Activated naive CD8-positive, alpha-beta T cell treated with anti-CD3 and anti-CD28 coated beads, Interleukin-2, amount 10 ng/mL, durations not matched to agents 7 days and 5 days (primary cell): ENCODE measurements at regions not wholly inside any gene's neighbourhood (a gene's known extent, or its start where the extent isn't known, plus 50 kb on each side); places are given as distances from the start of the nearest gene placed in this dataset.
"Not testable (repeated sequence)": the region's sequence is repeated elsewhere in the genome, so short reads cannot be mapped to it uniquely, and the experiment has no call there.

ENCODE experiments used
- ATAC-seq: fragments of 150-1000 bp; cut with Tn5 transposase; one replicate; pipeline ENCODE4 v1.10.0; 2021; ENCODE audit warnings: low read depth, moderate library complexity
- POLR2A ChIA-PET: fragments of 350-600 bp; sonication (Branson Sonifier 250); formaldehyde crosslinking; loops from one replicate; lab custom pipeline; 2021; ENCODE audit warnings: antibody characterized with exemption; lab: Charles Lee
- DNase-seq: peaks from one replicate; pipeline ENCODE4 v3.0.0; 2021
- H3K27ac Mint-ChIP-seq: one replicate; pipeline ENCODE4 v1.8.0; 2022; ENCODE audit warnings: mild to moderate bottlenecking, mixed read lengths
- H3K27me3 Mint-ChIP-seq: one replicate; pipeline ENCODE4 v1.8.0; 2022; ENCODE audit warnings: mild to moderate bottlenecking, moderate library complexity, mixed read lengths
- H3K36me3 Mint-ChIP-seq: one replicate; pipeline ENCODE4 v1.8.0; 2021; ENCODE audit warnings: mild to moderate bottlenecking, mixed read lengths
- H3K4me1 Mint-ChIP-seq: one replicate; pipeline ENCODE4 v1.8.0; 2021; ENCODE audit warnings: mixed read lengths
- H3K4me3 Mint-ChIP-seq: one replicate; pipeline ENCODE4 v1.8.0; 2022; ENCODE audit warnings: mild to moderate bottlenecking, moderate library complexity, mixed read lengths
- H3K9me3 Mint-ChIP-seq: one replicate; pipeline ENCODE4 v1.8.0; 2021; ENCODE audit warnings: mixed read lengths

DNA sequence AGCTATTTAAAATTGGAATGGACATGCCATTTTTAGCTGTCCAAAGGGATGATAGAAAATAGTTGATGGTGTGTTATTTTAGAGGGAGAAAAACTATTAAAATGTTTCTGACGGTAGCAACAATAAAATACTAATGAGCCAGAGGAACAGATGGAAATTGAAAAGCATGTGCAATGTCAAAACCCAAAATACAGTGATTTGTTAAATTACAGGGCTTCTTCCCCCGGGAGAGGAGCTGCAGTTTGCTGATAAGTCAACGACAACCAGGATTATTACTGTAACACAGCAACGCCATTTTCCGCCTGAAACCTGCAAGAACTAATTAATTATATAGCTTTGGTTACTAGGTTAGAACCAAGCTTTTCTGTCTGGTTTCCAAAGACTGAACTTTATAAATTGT is 179.6 kb upstream of the SPTLC3 start:
- DNase-seq, result no peak
- no peak overlapping the region for H3K27ac Mint-ChIP-seq

DNA sequence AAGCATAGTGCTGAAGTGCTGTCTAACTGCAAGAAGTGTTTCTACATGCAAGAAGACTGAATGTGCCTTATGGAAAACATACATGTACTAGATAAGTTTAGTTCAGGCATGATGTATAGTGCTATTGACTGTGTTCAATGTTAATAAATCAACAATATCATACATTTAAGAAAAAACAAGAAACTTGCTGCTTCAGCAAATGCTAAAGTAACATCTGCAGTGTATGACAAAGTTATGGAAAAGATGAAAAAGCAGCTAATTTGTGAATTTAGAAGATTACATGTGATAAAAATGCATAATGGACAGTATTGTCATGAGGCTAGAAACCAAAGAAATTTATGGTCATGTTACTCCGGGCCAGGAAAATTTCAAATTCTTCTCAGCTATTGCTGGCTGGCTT is 174.9 kb upstream of the SPTLC3 start:
- Mint-ChIP-seq H3K4me1 (no peaks in the 10 kb centered on the region), H3K9me3 (no peaks in the 10 kb centered on the region), H3K4me3 (no peak overlapping the region), H3K36me3 (no peaks in the 10 kb centered on the region), H3K27ac (no peak overlapping the region), H3K27me3 (no peaks in the 10 kb centered on the region)
- DNase-seq (no peak), ATAC-seq (no peak)
- POLR2A ChIA-PET, result no interaction called here

More for the DNA sequence above, 179.6 kb upstream of the SPTLC3 start:
- no peak for ATAC-seq
- Mint-ChIP-seq H3K36me3 (no peaks in the 10 kb centered on the region), H3K4me3 (no peak overlapping the region), H3K27me3 (no peaks in the 10 kb centered on the region), H3K4me1 (no peaks in the 10 kb centered on the region), H3K9me3 (peaks cover 1% of the 10 kb centered on the region)
- POLR2A ChIA-PET, result no interaction called here

DNA sequence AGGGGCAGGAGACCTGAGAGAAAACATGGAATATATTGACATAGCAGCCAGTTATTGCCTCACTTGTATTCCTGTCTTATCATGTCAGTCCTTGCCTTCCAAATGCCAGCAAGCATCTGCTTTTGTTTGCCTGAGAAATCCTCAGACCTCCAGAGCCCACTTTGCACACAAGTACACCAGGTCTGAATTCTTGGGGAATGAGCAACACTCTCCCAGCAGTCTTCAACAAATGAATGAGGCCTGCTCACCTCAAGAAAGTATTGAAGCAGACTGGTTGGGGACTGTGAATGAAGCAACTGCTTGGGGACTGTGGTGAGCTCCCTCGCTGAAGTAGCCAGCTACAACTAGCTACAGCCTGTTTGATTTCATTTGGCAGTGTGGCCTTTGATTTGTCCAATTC is 172.8 kb upstream of the SPTLC3 start:
- H3K27ac Mint-ChIP-seq, result no peak overlapping the region
- no peak for ATAC-seq
- no peaks in the 10 kb centered on the region for H3K27me3 Mint-ChIP-seq
- no peaks in the 10 kb centered on the region for H3K4me1 Mint-ChIP-seq
- no peak for DNase-seq
- no peaks in the 10 kb centered on the region for H3K9me3 Mint-ChIP-seq
- no peaks in the 10 kb centered on the region for H3K36me3 Mint-ChIP-seq
- H3K4me3 Mint-ChIP-seq, result no peak overlapping the region
- POLR2A ChIA-PET, result no interaction called here

DNA sequence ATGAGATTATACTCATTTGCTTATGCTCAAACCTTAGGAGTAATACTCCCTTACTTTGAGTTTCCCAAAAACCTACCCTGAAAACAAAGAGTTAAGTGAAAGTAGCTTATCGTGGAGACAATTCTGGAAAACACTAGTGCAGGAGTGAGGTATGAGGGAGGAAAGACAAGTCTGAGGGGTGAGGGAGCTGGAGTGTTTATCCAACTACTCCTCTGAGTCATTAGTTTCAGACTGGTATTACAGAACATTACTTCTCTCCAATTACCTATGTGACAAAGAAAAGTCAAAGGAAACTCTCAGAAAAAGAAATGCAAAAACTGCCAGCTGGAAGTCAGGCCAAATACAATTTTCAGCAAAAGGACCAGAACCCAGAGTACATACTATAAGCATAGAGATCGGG is 171.1 kb upstream of the SPTLC3 start:
- ATAC-seq, result no peak
- H3K27ac Mint-ChIP-seq, result no peak overlapping the region
- H3K4me1 Mint-ChIP-seq, result no peaks in the 10 kb centered on the region
- no peaks in the 10 kb centered on the region for H3K36me3 Mint-ChIP-seq
- no peak for DNase-seq
- no peaks in the 10 kb centered on the region for H3K27me3 Mint-ChIP-seq
- no peak overlapping the region for H3K4me3 Mint-ChIP-seq
- H3K9me3 Mint-ChIP-seq, result no peaks in the 10 kb centered on the region
- POLR2A ChIA-PET, result no interaction called here

DNA sequence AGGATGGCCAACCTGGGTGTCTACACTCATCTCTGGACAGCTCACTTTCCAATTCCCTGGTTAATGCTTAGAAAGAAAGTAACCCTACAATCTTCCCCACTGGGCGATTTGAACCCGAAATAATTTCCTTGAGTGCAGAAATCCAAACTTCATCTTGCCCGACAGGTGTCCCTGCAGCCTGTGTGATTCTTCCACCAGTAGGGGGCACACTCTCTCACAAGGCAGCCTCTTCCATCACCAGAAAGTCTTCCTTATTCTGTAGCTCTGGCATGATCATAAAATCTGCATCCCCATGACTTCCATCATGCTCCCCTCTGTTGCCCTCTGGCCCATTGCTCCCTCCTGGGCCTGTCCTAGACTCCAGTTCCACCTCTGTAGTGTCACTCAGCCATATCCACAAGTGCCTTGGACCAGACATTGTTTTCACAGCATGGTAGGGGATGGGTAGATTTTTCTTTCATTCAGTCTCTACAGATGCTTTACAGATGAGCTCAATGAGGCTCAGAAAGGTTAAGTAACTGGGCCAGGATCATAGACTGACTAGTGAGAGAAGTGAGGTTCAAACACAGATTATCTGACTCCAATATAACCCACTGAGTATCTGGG is 170.4 kb upstream of the SPTLC3 start:
- ATAC-seq (no peak), DNase-seq (no peak)
- POLR2A ChIA-PET, result no interaction called here
- Mint-ChIP-seq H3K36me3 (no peaks in the 10 kb centered on the region), H3K27me3 (no peaks in the 10 kb centered on the region), H3K27ac (no peak overlapping the region), H3K4me1 (no peaks in the 10 kb centered on the region), H3K9me3 (no peaks in the 10 kb centered on the region), H3K4me3 (no peak overlapping the region)

DNA sequence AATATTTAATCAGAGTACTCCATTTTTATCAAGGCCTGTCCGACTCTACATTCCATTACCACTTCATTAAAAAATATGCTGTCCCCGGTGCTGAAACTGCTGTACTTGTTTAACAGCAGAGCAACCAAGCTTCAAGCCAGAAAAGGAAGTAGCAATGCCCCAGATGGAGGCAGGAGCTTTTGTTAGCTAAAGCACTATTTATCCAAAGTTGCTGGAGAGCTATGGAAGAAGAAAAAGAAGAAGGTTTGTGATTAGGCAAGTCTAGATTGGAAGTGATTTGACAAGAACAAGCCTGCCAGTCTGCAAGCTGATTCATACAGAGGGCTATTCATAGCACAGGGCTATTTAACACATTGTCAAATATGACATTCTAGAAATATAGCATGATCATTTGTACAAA is 160.9 kb upstream of the SPTLC3 start:
- DNase-seq (no peak), ATAC-seq (no peak)
- H3K27me3 Mint-ChIP-seq, result peaks cover 2% of the 10 kb centered on the region
- H3K4me1 Mint-ChIP-seq, result no peaks in the 10 kb centered on the region
- H3K9me3 Mint-ChIP-seq, result no peaks in the 10 kb centered on the region
- no peaks in the 10 kb centered on the region for H3K36me3 Mint-ChIP-seq
- POLR2A ChIA-PET, result no interaction called here
- H3K27ac Mint-ChIP-seq, result no peak overlapping the region
- H3K4me3 Mint-ChIP-seq, result no peak overlapping the region

DNA sequence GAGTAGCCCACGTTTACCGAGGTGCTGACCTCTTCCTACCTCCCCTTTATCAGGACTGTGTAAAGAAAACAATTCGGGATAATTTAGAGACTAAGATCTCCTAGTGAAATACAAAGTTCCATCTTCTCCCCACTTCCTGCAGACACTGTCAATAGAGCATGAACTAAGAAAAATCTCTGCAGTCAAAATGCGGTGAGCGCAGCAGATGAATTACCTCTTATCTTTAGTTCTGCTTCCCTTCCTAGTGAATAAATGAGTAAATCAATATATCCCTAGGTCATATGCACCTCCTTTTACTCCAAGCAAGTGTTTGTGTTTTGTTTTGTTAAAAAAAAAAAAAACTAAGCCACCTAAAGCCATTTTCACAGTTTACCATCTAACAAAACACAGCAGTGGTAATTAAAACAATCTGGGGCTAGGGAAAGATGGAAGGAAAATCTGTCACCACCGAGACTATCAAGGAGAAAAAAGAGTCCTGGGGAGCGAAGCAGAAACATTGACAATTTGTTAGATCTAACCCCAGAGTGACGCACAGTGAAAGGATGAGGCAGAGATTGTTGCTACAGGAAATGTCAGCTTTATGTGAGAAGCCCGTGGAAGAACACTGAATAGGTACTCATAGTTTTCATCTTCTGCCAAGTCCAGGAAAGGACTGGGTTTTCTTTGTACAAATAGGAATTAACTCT is 159.4 kb upstream of the SPTLC3 start:
- no peak for ATAC-seq
- POLR2A ChIA-PET, result no interaction called here
- Mint-ChIP-seq H3K27me3 (peaks cover 2% of the 10 kb centered on the region), H3K4me3 (no peak overlapping the region), H3K9me3 (no peaks in the 10 kb centered on the region), H3K36me3 (no peaks in the 10 kb centered on the region), H3K27ac (no peak overlapping the region), H3K4me1 (no peaks in the 10 kb centered on the region)
- DNase-seq, result no peak

DNA sequence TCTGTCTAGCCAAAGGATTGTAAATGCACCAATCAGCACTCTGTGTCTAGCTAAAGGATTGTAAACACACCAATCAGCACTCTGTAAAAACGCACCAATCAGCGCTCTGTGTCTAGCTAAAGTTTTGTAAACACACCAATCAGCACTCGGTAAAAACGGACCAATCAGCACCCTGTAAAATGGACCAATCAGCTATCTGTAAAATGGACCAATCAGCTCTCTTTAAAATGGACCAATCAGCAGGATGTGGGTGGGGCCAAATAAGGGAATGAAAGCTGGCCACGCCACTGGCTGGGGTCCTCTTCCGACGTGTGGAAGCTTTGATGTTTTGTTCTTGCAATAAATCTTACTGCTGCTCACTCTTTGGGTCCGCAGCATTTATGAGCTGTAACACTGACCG is 151.1 kb upstream of the SPTLC3 start:
- H3K9me3 Mint-ChIP-seq, ATAC-seq, DNase-seq, H3K27ac Mint-ChIP-seq, H3K36me3 Mint-ChIP-seq, H3K27me3 Mint-ChIP-seq, H3K4me1 Mint-ChIP-seq, H3K4me3 Mint-ChIP-seq, POLR2A ChIA-PET: not testable (repeated sequence)

DNA sequence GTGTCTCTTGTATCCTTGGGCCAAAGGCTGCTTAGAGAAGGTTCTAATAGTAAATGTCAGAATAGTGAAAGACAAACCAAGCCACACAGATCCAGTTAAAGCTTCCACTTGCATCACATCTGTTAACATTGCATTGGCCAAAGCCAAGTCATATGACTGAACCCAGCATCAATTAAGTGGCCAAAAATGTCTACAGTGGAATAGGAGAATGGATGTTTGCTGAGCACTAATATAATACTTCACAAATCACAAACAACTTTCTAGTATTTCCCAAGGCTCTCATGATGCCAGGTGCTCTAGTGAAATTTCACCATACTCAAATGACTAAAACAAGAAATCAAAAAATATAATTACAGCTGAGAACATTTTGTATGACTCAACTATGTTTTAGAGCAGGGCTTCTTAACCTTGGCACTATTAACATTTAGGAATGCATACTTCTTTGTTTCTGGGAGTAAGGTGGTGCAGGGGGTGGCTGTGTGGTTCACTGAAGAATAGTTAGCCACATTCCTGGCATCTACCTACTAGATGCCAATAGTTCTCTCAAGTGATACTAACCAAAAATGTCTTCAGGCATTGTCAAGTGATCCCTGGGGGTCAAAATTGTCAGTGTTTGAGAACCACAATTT is 148.0 kb upstream of the SPTLC3 start:
- ATAC-seq (no peak), DNase-seq (no peak)
- POLR2A ChIA-PET, result no interaction called here
- Mint-ChIP-seq H3K27ac (no peak overlapping the region), H3K4me1 (no peaks in the 10 kb centered on the region), H3K36me3 (no peaks in the 10 kb centered on the region), H3K4me3 (no peak overlapping the region), H3K27me3 (no peaks in the 10 kb centered on the region), H3K9me3 (peaks cover 5% of the 10 kb centered on the region)

DNA sequence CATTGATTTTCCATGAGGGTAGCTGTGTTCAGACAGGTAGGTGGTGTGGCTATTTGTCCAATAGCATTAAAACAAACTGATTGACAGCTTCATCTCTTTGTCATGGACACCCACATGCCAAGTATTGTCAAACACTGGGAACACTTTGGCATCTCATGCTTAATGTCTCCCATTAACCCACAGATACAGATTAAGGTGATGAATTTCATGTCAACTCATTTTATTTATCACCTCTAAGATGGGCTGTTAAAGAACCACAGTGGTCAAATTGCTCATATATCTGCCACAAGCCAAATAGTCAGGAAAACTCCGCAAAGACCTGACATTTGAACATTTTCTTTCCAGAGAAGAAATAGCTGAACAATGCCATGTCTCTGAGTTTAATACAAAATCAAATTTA is 139.1 kb upstream of the SPTLC3 start:
- ATAC-seq (no peak), DNase-seq (no peak)
- POLR2A ChIA-PET, result no interaction called here
- H3K27ac Mint-ChIP-seq, result no peak overlapping the region
- no peaks in the 10 kb centered on the region for H3K9me3 Mint-ChIP-seq
- H3K36me3 Mint-ChIP-seq, result no peaks in the 10 kb centered on the region
- H3K4me1 Mint-ChIP-seq, result no peaks in the 10 kb centered on the region
- no peak overlapping the region for H3K4me3 Mint-ChIP-seq
- no peaks in the 10 kb centered on the region for H3K27me3 Mint-ChIP-seq

DNA sequence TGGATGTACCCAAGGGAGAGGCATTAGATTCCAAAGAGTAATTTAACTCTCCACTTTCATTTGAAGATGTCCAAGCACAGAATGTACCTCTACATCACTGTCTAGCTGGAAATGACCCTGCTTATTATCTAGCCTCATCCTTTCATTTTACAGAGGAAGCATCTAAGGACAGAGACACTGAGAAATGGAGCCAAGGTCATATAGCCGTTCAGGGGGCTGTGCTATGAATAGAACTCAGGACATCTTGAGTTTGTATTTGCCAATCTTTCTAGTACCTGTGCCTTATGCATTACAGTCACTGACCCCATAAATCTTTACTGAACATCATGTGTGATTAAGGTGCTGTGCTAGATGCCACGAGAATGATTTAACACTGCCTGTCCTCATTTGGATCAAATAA is 138.2 kb upstream of the SPTLC3 start:
- Mint-ChIP-seq H3K4me1 (no peaks in the 10 kb centered on the region), H3K27me3 (no peaks in the 10 kb centered on the region), H3K4me3 (no peak overlapping the region), H3K36me3 (no peaks in the 10 kb centered on the region), H3K27ac (no peak overlapping the region), H3K9me3 (no peaks in the 10 kb centered on the region)
- no peak for DNase-seq
- POLR2A ChIA-PET, result no interaction called here
- no peak for ATAC-seq

DNA sequence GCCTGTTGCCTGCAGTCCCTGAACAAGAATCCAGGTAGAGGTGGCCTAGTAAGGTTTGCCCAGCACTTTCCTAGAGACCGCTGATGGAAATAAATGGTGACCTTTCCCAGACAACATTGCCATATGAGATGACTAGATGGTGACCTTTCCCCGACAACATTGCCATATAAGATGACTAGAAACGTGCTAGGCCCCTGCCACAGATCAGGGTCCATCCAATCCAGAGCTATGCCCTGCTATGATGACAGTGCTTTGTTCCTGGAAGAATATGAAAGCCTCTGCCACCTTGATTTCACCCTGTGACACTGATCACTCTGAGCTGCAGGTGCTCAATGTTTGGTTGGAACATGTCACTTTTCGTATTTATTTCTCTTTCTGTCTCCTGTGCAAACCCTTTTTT is 133.8 kb upstream of the SPTLC3 start:
- no peak overlapping the region for H3K27ac Mint-ChIP-seq
- H3K9me3 Mint-ChIP-seq, result no peaks in the 10 kb centered on the region
- no peaks in the 10 kb centered on the region for H3K36me3 Mint-ChIP-seq
- no peaks in the 10 kb centered on the region for H3K27me3 Mint-ChIP-seq
- DNase-seq, result no peak
- POLR2A ChIA-PET, result no interaction called here
- H3K4me3 Mint-ChIP-seq, result no peak overlapping the region
- no peaks in the 10 kb centered on the region for H3K4me1 Mint-ChIP-seq
- no peak for ATAC-seq

DNA sequence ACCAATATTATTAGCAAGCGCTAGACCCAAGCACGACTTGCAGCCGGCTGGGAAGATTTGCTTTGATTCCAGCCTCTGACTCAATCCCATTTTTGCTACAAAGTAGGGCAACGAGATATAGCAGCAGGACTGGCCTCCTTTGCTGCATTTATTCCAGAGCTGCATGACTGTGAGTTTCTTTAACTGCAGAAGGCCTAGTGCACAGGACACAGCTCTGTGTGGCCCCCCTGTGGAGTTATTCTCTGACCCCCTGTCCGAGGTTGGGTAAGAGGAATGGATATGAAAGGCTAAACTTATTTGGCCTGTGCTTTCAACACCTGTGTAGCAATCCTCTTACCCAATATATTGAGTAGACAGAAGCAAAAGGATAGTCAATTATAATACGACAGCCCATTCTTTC is 133.3 kb upstream of the SPTLC3 start:
- POLR2A ChIA-PET, result no interaction called here
- Mint-ChIP-seq H3K9me3 (no peaks in the 10 kb centered on the region), H3K27me3 (no peaks in the 10 kb centered on the region), H3K27ac (no peak overlapping the region), H3K4me1 (no peaks in the 10 kb centered on the region), H3K4me3 (no peak overlapping the region), H3K36me3 (no peaks in the 10 kb centered on the region)
- no peak for DNase-seq
- ATAC-seq, result no peak

DNA sequence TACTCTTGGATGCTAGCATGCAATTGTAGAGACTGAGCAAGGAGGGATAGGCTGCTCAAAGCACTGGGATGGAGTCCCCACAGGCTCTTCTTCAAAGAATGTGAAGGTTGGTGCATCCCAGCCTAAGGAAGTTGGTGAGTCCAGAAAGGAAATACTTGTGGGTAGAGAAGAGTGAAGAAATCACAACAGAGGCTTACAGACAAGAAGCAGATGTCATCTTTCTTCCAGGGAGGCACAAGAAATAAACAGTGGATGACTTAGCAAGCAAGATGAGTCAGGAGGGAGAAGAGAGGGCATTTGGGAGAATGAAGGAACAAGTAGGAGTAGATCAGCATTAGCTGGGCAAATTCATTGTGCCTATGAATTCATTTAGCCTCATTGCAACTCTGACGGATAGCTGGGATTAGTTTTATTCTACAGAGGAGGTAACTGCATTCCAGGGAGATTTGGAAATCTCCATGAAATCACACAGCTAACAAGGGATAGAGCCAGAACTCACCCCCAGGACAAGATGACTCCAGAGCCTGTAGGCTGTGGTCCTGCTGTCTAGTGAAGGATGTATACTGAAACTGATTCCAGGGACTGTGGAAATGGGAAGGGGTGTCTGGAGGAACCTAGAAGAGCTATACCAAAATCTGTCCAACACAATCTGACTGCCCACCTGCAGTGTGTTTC is 125.8 kb upstream of the SPTLC3 start:
- Mint-ChIP-seq H3K9me3 (no peaks in the 10 kb centered on the region), H3K36me3 (no peaks in the 10 kb centered on the region), H3K4me3 (no peak overlapping the region), H3K27me3 (no peaks in the 10 kb centered on the region), H3K4me1 (no peaks in the 10 kb centered on the region), H3K27ac (no peak overlapping the region)
- POLR2A ChIA-PET, result no interaction called here
- ATAC-seq, result no peak
- no peak for DNase-seq
